OCI-LY7 (cell line): ENCODE measurements at regions not wholly inside any gene's neighbourhood (a gene's known extent, or its start where the extent isn't known, plus 50 kb on each side); places are given as distances from the start of the nearest gene placed in this dataset.

Experiments
- CTCF ChIP-seq: fragments of 200-600 bp; sonication (generic); conservative IDR thresholded peaks from 2 replicates; pipeline ENCODE4 v1.5.1; 2014; ENCODE audit warnings: mild to moderate bottlenecking, antibody characterized with exemption, low read length, moderate library complexity, mixed read lengths
- EZH2phosphoT487 ChIP-seq: fragments of 200-600 bp; sonication (generic); IDR thresholded peaks from 2 replicates; pipeline ENCODE4 v1.6.1; 2018; ENCODE audit warnings: low read depth, borderline replicate concordance, mild to moderate bottlenecking, mixed run types, antibody characterized with exemption, low read length, moderate library complexity, mixed read lengths

GRCh38 chr14:98462908-98463307, 809.1 kb downstream of the BCL11B start:
- TF ChIP-seq CTCF (no peak), EZH2phosphoT487 (no peak)
